Smooth muscle cell (in vitro differentiated cells): ENCODE measurements at regions not wholly inside any gene's neighbourhood (a gene's known extent, or its start where the extent isn't known, plus 50 kb on each side); places are given as distances from the start of the nearest gene placed in this dataset.
A peak's percentile ranks its signal among the peaks of the same experiment; 100 is the strongest.

Experiments
- DNase-seq: peaks from one replicate; lab custom pipeline; 2025; ENCODE audit not compliant: unreplicated experiment; lab: John Stamatoyannopoulos, UW
- H2AFZ ChIP-seq: fragments of 200-600 bp; sonication (generic); 2 replicates; pipeline ENCODE4 v1.6.0; 2016; ENCODE audit warnings: antibody characterized with exemption, low read depth, mild to moderate bottlenecking
- H3F3A ChIP-seq: fragments of 200-600 bp; sonication (generic); 2 replicates; pipeline ENCODE4 v1.6.0; 2017; ENCODE audit warnings: antibody characterized with exemption, low read depth
- H3K27ac ChIP-seq: fragments of 200-600 bp; sonication (generic); 2 replicates; pipeline ENCODE4 v1.5.1; 2016; ENCODE audit warnings: low read depth, mild to moderate bottlenecking
- H3K27me3 ChIP-seq: fragments of 200-600 bp; sonication (generic); 2 replicates; pipeline ENCODE4 v1.6.1; 2016; ENCODE audit warnings: low read depth, mild to moderate bottlenecking
- H3K36me3 ChIP-seq: fragments of 200-600 bp; sonication (generic); 2 replicates; pipeline ENCODE4 v1.5.1; 2016; ENCODE audit warnings: low read depth
- H3K4me1 ChIP-seq: fragments of 200-600 bp; sonication (generic); 2 replicates; pipeline ENCODE4 v1.5.1; 2016; ENCODE audit warnings: low read depth
- H3K4me2 ChIP-seq: fragments of 200-600 bp; sonication (generic); 2 replicates; pipeline ENCODE4 v1.6.0; 2016; ENCODE audit warnings: mild to moderate bottlenecking
- H3K4me3 ChIP-seq: fragments of 200-600 bp; sonication (generic); 2 replicates; pipeline ENCODE4 v1.5.1; 2016; ENCODE audit warnings: mild to moderate bottlenecking
- H3K79me2 ChIP-seq: fragments of 200-600 bp; sonication (generic); 2 replicates; pipeline ENCODE4 v1.6.0; 2016; ENCODE audit warnings: low read depth, mild to moderate bottlenecking
- H3K9ac ChIP-seq: fragments of 200-600 bp; sonication (generic); 2 replicates; pipeline ENCODE4 v1.6.0; 2016; ENCODE audit warnings: low read depth
- H3K9me3 ChIP-seq: fragments of 200-600 bp; sonication (generic); replicated peaks from 2 replicates; pipeline ENCODE4 v1.5.1; 2016; ENCODE audit warnings: low read depth
- H4K20me1 ChIP-seq: fragments of 200-600 bp; sonication (generic); 2 replicates; pipeline ENCODE4 v1.6.0; 2016; ENCODE audit warnings: low read depth
- CTCF ChIP-seq: fragments of 200-600 bp; sonication (generic); IDR thresholded peaks from 2 replicates; pipeline ENCODE4 v1.5.1; 2017; ENCODE audit warnings: borderline replicate concordance, mild to moderate bottlenecking, antibody characterized with exemption; ENCODE audit not compliant: insufficient read depth, poor library complexity, severe bottlenecking
- WGBS: methylation state at CpG from one replicate; pipeline ENCODE4 v1.1.7; 2016; ENCODE audit warnings: low lambda C conversion rate; 5-methylcytosine and 5-hydroxymethylcytosine counted together

GRCh38 chr11:98027652-98028051 is 993.1 kb upstream of the CNTN5 start:
- H4K20me1 ChIP-seq: no peaks in the 10 kb centered on the region
- no peak overlapping the region for H3K4me2 ChIP-seq
- no peaks in the 10 kb centered on the region for H3K27me3 ChIP-seq
- no peaks in the 10 kb centered on the region for H3F3A ChIP-seq
- H3K9ac ChIP-seq: no peak overlapping the region
- 61% methylated on average over 2 of the region's 2 CpGs for WGBS
- no peaks in the 10 kb centered on the region for H3K36me3 ChIP-seq
- H2AFZ ChIP-seq: peak overlapping the region; percentile 69
- no peak overlapping the region for H3K4me3 ChIP-seq
- TF ChIP-seq CTCF: no peak
- no peak for DNase-seq
- H3K9me3 ChIP-seq: no peaks in the 10 kb centered on the region
- H3K79me2 ChIP-seq: no peaks in the 10 kb centered on the region
- no peak overlapping the region for H3K27ac ChIP-seq
- H3K4me1 ChIP-seq: peaks cover 8% of the 10 kb centered on the region

GRCh38 chr11:98029832-98030231 is 990.9 kb upstream of the CNTN5 start:
- WGBS: 93% methylated on average over 1 of the region's 1 CpG
- Histone ChIP-seq H3F3A (no peaks in the 10 kb centered on the region), H3K4me3 (no peak overlapping the region), H3K79me2 (no peaks in the 10 kb centered on the region), H3K27me3 (no peaks in the 10 kb centered on the region), H2AFZ (no peak overlapping the region), H3K27ac (no peak overlapping the region), H3K36me3 (no peaks in the 10 kb centered on the region), H3K4me1 (peaks cover 8% of the 10 kb centered on the region), H3K9me3 (no peaks in the 10 kb centered on the region), H3K9ac (no peak overlapping the region), H3K4me2 (no peak overlapping the region), H4K20me1 (no peaks in the 10 kb centered on the region)
- DNase-seq: no peak
- no peak for TF ChIP-seq CTCF

GRCh38 chr11:98036810-98037209 is 983.9 kb upstream of the CNTN5 start:
- Histone ChIP-seq H3K4me3 (no peak overlapping the region), H3K9ac (no peak overlapping the region), H3K27me3 (no peaks in the 10 kb centered on the region), H3K4me2 (no peak overlapping the region), H3F3A (no peaks in the 10 kb centered on the region), H3K79me2 (no peaks in the 10 kb centered on the region), H3K27ac (no peak overlapping the region), H3K36me3 (no peaks in the 10 kb centered on the region), H3K9me3 (no peaks in the 10 kb centered on the region), H2AFZ (no peak overlapping the region), H3K4me1 (no peaks in the 10 kb centered on the region), H4K20me1 (no peaks in the 10 kb centered on the region)
- no peak for DNase-seq
- no peak for TF ChIP-seq CTCF
- 90% methylated on average over 5 of the region's 5 CpGs for WGBS

GRCh38 chr11:98040061-98040808 is 980.5 kb upstream of the CNTN5 start:
- Histone ChIP-seq H3K27ac (no peak overlapping the region), H3F3A (no peaks in the 10 kb centered on the region), H3K9ac (no peak overlapping the region), H3K9me3 (no peaks in the 10 kb centered on the region), H3K27me3 (no peaks in the 10 kb centered on the region), H3K4me1 (no peaks in the 10 kb centered on the region), H3K4me2 (no peak overlapping the region), H3K4me3 (no peak overlapping the region), H2AFZ (no peak overlapping the region), H3K79me2 (no peaks in the 10 kb centered on the region), H3K36me3 (no peaks in the 10 kb centered on the region), H4K20me1 (no peaks in the 10 kb centered on the region)
- TF ChIP-seq CTCF: no peak
- no peak for DNase-seq
- WGBS: 99% methylated on average over 4 of the region's 4 CpGs
